ENCODE measurements at regions not wholly inside any gene's neighbourhood (a gene's known extent, or its start where the extent isn't known, plus 50 kb on each side); places are given as distances from the start of the nearest gene placed in this dataset.
"Not testable (repeated sequence)": the region's sequence is repeated elsewhere in the genome, so short reads cannot be mapped to it uniquely, and the experiment has no call there.

DNA sequence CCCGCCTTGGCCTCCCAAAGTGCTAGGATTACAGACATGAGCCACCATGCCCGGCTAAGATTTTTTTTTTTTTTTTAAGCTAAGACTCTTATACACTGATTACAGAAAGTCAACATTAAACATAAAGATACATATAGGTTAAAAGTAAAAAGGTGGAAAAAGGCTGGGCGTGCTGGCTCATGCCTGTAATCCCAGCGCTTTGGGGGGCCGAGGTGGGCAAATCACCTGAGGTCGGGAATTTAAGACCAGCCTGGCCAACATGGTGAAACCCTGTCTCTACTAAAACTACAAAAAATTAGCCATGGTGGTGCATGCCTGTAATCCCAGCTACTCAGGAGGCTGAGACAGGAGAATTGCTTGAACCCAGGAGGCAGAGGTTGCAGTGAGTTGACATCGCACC lies 64.6 kb upstream of the RTL6 start:
- TF ChIP-seq, protein P1, sequence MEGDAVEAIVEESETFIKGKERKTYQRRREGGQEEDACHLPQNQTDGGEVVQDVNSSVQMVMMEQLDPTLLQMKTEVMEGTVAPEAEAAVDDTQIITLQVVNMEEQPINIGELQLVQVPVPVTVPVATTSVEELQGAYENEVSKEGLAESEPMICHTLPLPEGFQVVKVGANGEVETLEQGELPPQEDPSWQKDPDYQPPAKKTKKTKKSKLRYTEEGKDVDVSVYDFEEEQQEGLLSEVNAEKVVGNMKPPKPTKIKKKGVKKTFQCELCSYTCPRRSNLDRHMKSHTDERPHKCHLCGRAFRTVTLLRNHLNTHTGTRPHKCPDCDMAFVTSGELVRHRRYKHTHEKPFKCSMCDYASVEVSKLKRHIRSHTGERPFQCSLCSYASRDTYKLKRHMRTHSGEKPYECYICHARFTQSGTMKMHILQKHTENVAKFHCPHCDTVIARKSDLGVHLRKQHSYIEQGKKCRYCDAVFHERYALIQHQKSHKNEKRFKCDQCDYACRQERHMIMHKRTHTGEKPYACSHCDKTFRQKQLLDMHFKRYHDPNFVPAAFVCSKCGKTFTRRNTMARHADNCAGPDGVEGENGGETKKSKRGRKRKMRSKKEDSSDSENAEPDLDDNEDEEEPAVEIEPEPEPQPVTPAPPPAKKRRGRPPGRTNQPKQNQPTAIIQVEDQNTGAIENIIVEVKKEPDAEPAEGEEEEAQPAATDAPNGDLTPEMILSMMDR (IDR thresholded peaks at IDR 0.05): not testable (repeated sequence)
- TF ChIP-seq POLR2A, EP300 (IDR thresholded peaks at IDR 0.05): not testable (repeated sequence)

Data from tibial nerve (tissue), 4 donors.